ENCODE measurements at regions not wholly inside any gene's neighbourhood (a gene's known extent, or its start where the extent isn't known, plus 50 kb on each side); places are given as distances from the start of the nearest gene placed in this dataset.
A peak's percentile ranks its signal among the peaks of the same experiment; 100 is the strongest.
"Not testable (repeated sequence)": the region's sequence is repeated elsewhere in the genome, so short reads cannot be mapped to it uniquely, and the experiment has no call there.

GRCh38 chr7:56697058-56697457 is 435.2 kb downstream of the ZNF479 start:
- not testable (repeated sequence) for DNase-seq (ENCODE audit: low spot score)

GRCh38 chr7:56686276-56686859 is 445.9 kb downstream of the ZNF479 start:
- DNase-seq (ENCODE audit: low spot score) = no peak

GRCh38 chr7:56639173-56639746 is 493.0 kb downstream of the ZNF479 start:
- no peak for DNase-seq (ENCODE audit: low spot score)

GRCh38 chr7:56609852-56610355 is 493.7 kb upstream of the NUPR2 start:
- no peak for DNase-seq (ENCODE audit: low spot score)

- DNase-seq (ENCODE audit: low spot score) = no peak
Observed at GRCh38 chr7:56605146-56605545, 488.9 kb upstream of the NUPR2 start.

- DNase-seq (ENCODE audit: low spot score) = no peak
Observed at GRCh38 chr7:56578612-56579011, 462.4 kb upstream of the NUPR2 start.

GRCh38 chr7:56570968-56571367 is 454.8 kb upstream of the NUPR2 start:
- DNase-seq (ENCODE audit: low spot score) = no peak

- DNase-seq (ENCODE audit: low spot score) = no peak
Observed at GRCh38 chr7:56538541-56539429, 422.6 kb upstream of the NUPR2 start.

- DNase-seq (ENCODE audit: low spot score) = peak; percentile 84
Observed at GRCh38 chr7:56537952-56538351, 421.7 kb upstream of the NUPR2 start.

- no peak for DNase-seq (ENCODE audit: low spot score)
Observed at GRCh38 chr7:56537477-56537876, 421.3 kb upstream of the NUPR2 start.

- no peak for DNase-seq (ENCODE audit: low spot score)
Observed at GRCh38 chr7:56495165-56495564, 378.9 kb upstream of the NUPR2 start.

- no peak for DNase-seq (ENCODE audit: low spot score)
Observed at GRCh38 chr7:56493704-56494450, 377.7 kb upstream of the NUPR2 start.

- no peak for DNase-seq (ENCODE audit: low spot score)
Observed at GRCh38 chr7:56493196-56493595, 377.0 kb upstream of the NUPR2 start.

GRCh38 chr7:56491636-56492425 is 375.6 kb upstream of the NUPR2 start:
- no peak for DNase-seq (ENCODE audit: low spot score)

GRCh38 chr7:56483861-56484550 is 367.8 kb upstream of the NUPR2 start:
- DNase-seq (ENCODE audit: low spot score) = no peak

- DNase-seq (ENCODE audit: low spot score) = no peak
Observed at GRCh38 chr7:56483153-56483552, 366.9 kb upstream of the NUPR2 start.

- DNase-seq (ENCODE audit: low spot score) = no peak
Observed at GRCh38 chr7:56479748-56480147, 363.5 kb upstream of the NUPR2 start.

GRCh38 chr7:56479136-56479535 is 362.9 kb upstream of the NUPR2 start:
- no peak for DNase-seq (ENCODE audit: low spot score)

- no peak for DNase-seq (ENCODE audit: low spot score)
Observed at GRCh38 chr7:56474271-56474670, 358.1 kb upstream of the NUPR2 start.

- no peak for DNase-seq (ENCODE audit: low spot score)
Observed at GRCh38 chr7:56471811-56472210, 355.6 kb upstream of the NUPR2 start.

Measured in H4 (cell line).